ENCODE measurements at regions not wholly inside any gene's neighbourhood (a gene's known extent, or its start where the extent isn't known, plus 50 kb on each side); places are given as distances from the start of the nearest gene placed in this dataset.
"Not testable (repeated sequence)": the region's sequence is repeated elsewhere in the genome, so short reads cannot be mapped to it uniquely, and the experiment has no call there.

- no peak for DNase-seq (ENCODE audit: low read depth)
- TF ChIP-seq CTCF (conservative IDR thresholded peaks at IDR 0.05; ENCODE audit: low read depth, low read length), result no peak
These were observed 377.1 kb upstream of the SFSWAP start for GRCh38 chr12:131333621-131334440.

GRCh38 chr12:131334835-131335234, 376.1 kb upstream of the SFSWAP start:
- no peak for TF ChIP-seq CTCF (conservative IDR thresholded peaks at IDR 0.05; ENCODE audit: low read depth, low read length)
- no peak overlapping the region for H3K4me3 ChIP-seq (ENCODE audit: low read depth, low read length)
- DNase-seq (ENCODE audit: low read depth), result no peak

More at GRCh38 chr12:131333621-131334440, 377.1 kb upstream of the SFSWAP start:
- no peak overlapping the region for H3K4me3 ChIP-seq (ENCODE audit: low read depth, low read length)

GRCh38 chr12:131335456-131335855, 375.4 kb upstream of the SFSWAP start:
- TF ChIP-seq CTCF (conservative IDR thresholded peaks at IDR 0.05; ENCODE audit: low read depth, low read length), result no peak
- no peak overlapping the region for H3K4me3 ChIP-seq (ENCODE audit: low read depth, low read length)
- no peak for DNase-seq (ENCODE audit: low read depth)

GRCh38 chr12:131337861-131338260, 373.0 kb upstream of the SFSWAP start:
- not testable (repeated sequence) for H3K4me3 ChIP-seq (ENCODE audit: low read depth, low read length); DNase-seq (ENCODE audit: low read depth)

GRCh38 chr12:131340616-131341210, 370.2 kb upstream of the SFSWAP start:
- TF ChIP-seq CTCF (conservative IDR thresholded peaks at IDR 0.05; ENCODE audit: low read depth, low read length), result no peak
- H3K4me3 ChIP-seq (ENCODE audit: low read depth, low read length), result no peak overlapping the region
- no peak for DNase-seq (ENCODE audit: low read depth)

- DNase-seq (ENCODE audit: low read depth); H3K4me3 ChIP-seq (ENCODE audit: low read depth, low read length): not testable (repeated sequence)
These were observed 369.3 kb upstream of the SFSWAP start for GRCh38 chr12:131341608-131342007.

- DNase-seq (ENCODE audit: low read depth); H3K4me3 ChIP-seq (ENCODE audit: low read depth, low read length): not testable (repeated sequence)
These were observed 367.5 kb upstream of the SFSWAP start for GRCh38 chr12:131343436-131343835.

GRCh38 chr12:131344715-131345520, 366.0 kb upstream of the SFSWAP start:
- not testable (repeated sequence) for DNase-seq (ENCODE audit: low read depth); H3K4me3 ChIP-seq (ENCODE audit: low read depth, low read length)

Data from choroid plexus epithelial cell (primary cell).